Stomach (tissue), 4 donors: ENCODE measurements at regions not wholly inside any gene's neighbourhood (a gene's known extent, or its start where the extent isn't known, plus 50 kb on each side); places are given as distances from the start of the nearest gene placed in this dataset.

ENCODE experiments used
- CTCF ChIP-seq, 7 experiments: fragments of 450-650 bp in 4 of 7; fragments of 200-600 bp in 3 of 7; sonication (generic) in 3 of 7; IDR thresholded peaks; one replicate each; pipeline ENCODE4 v1.5.1; 2016 to 2019; ENCODE audit warnings: antibody characterized with exemption in 7 of 7, control low read depth in 2 of 7, mild to moderate bottlenecking in 1 of 7
- EP300 ChIP-seq: sonication (generic); formaldehyde crosslinking; IDR thresholded peaks from one replicate; pipeline ENCODE4 v1.6.1; 2017; ENCODE audit warnings: antibody characterized with exemption
- POLR2A ChIP-seq, 4 donors: fragments of 450-650 bp; IDR thresholded peaks; one replicate each; pipeline ENCODE4 v1.6.1; 2016; ENCODE audit warnings: antibody characterized with exemption in 4 of 4, control low read depth in 2 of 4, mild to moderate bottlenecking in 1 of 4, moderate library complexity in 1 of 4
- POLR2AphosphoS5 ChIP-seq, 3 donors: sonication (generic); formaldehyde crosslinking; IDR thresholded peaks; one replicate each; pipeline ENCODE4 v1.6.1; 2016; ENCODE audit warnings: antibody characterized with exemption in 3 of 3

- TF ChIP-seq CTCF (IDR thresholded peaks at IDR 0.05) = no peak
- TF ChIP-seq EP300 = no peak
- no peak for TF ChIP-seq POLR2A (IDR thresholded peaks at IDR 0.05)
- no peak for TF ChIP-seq POLR2AphosphoS5 (IDR thresholded peaks at IDR 0.05)
Measured at GRCh38 chr7:131098527-131098926, 229.1 kb upstream of the MKLN1 start.
